GM19467 (cell line): ENCODE measurements at regions not wholly inside any gene's neighbourhood (a gene's known extent, or its start where the extent isn't known, plus 50 kb on each side); places are given as distances from the start of the nearest gene placed in this dataset.

ENCODE experiments used
- ATAC-seq: cut with Tn5 transposase; IDR thresholded peaks from one replicate; pipeline ENCODE4 v1.9.1; 2021; ENCODE audit warnings: mild to moderate bottlenecking, moderate library complexity; ENCODE audit not compliant: unreplicated experiment

DNA sequence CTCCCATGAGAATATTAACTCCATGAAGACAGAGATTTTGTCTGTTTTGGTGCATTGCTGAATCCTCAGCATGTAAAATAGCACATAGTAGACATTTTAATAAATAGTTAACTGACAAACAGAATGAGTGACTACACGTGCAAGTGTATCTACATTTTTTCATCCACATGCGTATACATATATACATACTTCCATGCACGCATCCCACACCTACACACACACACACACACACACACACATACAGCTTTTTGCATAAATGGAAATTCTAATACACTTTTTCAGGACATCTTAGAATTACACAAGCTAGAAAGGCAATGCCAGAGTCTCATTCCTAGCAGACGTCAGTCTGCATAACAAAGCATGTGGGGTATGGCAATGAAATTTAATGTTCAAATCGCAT is 139.7 kb upstream of the LRFN2 start:
- no peak for ATAC-seq

DNA sequence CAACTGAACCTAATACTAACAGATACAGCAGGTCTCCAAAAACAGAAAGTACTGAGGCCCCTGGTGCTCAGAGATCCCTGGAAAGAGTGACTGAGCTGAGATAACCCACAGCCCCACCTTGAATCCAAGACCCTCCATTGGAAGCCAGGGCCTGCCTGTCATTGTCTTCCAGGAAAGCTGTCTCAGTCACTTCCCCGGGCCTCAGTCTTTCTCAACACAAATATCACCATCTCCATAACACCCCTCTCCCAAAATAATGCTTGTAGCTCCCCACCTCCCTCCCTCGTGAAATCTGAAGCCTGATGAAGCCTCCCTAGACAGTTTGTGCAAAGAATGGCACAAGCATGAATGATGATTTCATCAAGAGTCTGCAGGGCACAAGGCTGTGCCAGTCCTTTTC is 138.2 kb upstream of the LRFN2 start:
- ATAC-seq, result no peak

DNA sequence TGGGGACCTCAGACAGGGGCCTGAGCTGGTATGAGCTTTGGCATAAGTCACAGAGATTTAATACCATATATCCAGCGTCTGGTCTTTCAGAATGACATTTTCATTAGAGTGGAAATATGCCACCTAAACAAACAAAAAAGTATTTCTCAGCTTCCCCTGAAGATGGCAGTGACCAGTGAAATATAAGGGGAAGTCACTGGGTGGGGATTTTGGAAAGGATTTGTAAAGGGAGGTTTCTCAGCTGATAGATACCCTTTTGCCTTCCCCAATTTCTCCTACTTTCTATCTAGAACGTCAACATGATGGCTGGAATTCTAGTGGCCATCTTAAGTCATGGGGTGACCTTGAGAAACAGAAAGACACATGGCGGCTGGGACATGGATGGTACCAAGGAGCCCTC is 137.7 kb upstream of the LRFN2 start:
- ATAC-seq, result no peak

DNA sequence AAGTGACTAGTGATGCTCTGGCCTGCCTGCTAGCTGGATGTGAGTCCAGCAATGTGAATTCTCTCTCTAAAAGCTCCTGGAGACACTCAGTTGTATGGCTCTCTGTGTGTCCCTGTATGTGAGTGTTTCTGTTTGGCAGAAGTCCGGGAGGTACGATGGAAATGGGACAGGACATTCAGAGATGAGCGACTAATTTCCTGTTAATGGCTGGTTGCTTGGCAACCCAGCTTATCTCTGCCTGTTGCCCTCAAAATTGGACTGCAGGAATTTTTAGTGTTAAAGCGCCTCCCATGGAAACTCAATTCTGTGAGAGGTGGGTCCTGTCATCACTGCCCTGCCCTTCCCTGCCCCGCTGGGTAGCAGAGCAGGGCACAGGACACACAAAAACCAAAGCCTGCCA is 136.8 kb upstream of the LRFN2 start:
- no peak for ATAC-seq

DNA sequence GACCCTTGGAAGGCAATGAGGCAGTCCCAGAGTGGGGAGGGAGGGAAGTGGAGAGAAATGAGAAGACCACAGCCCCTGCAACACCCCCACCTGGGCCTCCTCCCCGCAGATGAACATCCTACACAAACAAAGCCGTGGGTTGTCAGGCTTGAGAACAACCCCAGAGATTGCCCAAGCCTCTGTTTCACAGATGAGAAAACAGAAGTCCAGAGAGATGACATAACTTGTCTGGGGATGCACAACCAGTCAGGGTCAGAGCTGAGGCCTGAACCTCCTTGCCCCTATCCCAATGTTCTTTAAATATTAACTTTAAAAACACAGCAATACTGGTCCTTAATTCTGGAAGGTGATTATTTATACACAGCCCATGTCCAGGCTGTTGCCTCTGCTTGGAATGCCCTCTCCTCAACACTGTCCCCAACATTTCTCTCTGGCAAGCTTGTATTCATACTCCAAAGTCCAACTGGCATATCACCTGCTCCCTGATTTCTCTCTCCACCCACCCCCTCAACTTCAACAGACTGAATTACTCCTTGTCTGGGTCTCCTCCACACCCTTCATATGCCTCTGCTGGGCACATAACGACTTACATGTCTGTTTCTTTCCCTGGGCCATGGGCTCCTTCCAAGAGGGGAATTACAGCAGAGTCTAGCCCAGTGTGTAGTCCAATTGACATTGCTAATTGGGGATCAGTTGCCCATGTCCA is 135.5 kb upstream of the LRFN2 start:
- no peak for ATAC-seq

DNA sequence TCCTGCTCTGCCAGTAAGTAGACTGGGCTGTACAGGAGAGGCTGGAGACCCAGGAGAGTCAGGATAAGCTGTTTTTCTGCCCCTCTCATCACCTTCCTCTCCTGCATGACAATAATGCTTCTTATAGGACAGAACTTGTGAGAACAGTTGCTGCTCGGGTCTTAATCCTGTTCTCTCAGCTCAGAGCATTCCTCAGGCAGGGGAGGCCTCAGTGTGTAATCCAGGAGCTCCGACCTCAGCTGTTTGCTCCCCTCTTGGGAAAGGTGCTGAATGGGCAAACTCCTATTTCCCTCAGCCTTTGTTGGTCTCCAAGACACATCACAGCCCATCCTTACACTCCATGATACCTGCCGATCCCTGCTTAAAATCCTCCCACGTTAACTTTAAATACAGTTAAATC is 134.9 kb upstream of the LRFN2 start:
- no peak for ATAC-seq

DNA sequence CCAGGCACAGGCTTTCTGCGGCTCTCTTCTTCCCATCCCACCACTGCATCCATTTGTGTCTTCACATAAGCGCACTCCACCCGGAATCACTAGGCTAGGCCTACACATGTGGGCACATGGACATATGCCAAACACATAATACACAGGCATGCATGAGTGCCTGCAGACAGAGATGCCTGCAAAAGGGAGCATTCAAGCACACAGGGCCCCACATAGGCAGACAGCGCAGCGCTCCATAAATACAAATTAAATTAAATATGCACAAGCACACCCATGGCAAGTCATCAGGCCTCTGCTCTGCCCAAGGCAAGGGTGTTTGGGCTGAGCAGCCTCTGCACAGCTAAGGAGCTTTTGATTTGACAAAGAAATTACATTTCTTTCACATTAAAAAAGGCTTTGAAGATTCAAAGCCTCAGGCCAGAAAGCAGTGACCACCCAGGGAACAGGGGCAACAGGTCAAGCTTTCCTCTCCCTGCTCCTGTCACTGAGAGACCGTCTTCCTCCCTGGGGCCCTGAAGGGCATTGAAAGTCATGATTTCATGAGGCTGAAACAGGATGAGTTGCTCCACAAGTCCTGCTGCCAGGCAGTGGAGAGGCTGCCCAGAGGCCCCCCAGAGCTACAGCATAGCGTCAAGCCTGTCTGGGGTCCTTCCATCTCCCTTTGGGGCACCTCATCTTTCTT is 134.2 kb upstream of the LRFN2 start:
- no peak for ATAC-seq

DNA sequence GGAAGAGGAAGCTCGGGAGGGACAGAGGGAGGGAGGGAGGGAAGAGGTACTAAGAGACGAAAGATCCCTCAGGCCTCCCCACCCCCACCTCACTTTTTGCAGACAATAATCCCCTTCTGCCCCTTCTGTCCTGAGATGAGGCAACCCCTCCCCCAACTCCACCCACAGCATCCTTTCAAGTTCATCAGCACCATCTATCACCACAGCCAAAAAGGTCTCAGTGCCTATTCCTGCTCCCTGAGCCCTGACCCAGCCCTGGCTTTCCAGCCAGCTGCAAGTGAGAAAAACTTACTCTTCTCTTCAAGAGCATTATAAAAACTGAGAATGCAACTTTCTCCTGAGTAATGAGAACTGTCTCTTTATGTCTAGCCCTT is 133.2 kb upstream of the LRFN2 start:
- ATAC-seq, result no peak

DNA sequence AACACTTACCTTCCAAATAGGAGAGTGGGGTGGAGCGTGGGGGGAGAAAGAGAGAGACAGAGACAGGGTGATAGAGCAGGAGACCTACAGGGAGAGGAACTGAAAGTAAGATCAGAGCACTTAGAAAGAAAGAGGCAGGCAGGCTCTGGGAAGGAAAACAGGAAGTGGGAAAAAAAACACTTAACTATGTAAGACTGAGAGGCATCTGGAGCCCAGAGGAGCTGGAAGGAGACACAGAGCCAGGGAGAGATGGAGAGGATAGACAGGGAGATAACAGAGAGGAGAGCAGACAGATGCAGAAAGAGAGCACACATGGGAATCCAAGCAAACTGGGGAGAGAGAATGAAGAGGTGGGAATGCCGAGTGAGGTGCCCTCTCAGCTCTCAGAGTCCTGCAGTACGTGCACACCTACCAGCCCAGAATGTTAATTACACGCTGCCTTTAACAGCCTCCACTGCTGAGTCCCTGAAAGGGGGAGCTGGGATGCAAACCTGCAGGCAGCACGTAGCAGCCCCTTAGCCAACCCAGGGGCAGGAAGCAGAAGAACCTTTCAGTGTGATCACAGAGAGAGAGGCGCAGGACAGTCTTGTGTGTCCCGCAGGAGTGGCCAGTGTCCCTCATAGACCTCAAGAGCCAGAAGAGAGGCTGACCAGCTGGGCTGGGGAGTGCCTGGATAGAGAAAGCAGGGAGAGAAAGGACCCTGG is 132.7 kb upstream of the LRFN2 start:
- peak; percentile 60 for ATAC-seq

DNA sequence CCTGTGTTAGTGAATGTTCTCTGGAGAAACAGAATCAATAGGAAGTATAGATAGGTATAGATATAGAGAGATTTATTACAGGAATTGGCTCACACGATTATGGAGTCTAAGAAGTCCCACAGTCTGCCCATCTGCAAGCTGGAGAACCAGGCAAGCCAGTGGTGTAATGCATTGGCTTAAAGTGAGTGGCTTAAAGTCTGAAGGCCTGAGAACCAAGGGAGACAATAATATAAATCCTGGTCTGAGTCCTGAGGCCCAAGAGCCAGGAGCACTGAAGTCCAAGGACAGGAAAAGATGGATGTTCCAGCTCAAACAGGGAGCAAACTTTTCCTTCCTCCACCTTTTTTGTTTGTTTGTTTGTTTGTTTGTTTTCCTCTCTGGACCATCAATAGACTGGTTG is 131.2 kb upstream of the LRFN2 start:
- no peak for ATAC-seq

DNA sequence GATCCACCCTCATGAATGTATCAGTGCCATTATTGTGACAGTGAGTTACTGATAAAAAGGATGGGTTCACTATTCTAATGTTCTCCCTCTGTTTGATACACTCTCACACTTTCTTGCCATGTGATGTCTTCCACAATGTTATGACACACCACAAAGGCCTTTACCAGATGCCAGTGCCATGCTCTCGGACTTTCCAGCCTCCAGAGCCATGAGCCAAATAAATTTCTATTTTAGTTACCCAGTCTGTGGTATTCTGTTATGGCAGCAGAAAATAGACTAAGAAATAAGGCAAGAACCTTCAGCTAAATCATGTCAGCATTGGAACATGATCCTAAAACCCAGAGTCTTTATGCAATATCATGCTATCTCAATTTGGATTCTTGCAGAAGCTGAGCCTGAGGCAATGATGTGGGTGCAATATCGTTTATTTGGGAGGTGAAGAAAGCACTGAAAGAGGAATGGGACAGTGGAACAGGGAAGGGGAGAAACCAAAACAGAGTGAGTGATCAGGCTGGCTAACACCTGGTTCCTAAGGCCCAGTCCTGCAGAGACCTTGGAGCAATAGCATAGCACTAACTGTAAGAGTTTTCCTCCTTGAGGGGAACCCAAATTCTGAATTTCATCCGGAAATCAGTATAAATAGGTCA is 130.4 kb upstream of the LRFN2 start:
- no peak for ATAC-seq

DNA sequence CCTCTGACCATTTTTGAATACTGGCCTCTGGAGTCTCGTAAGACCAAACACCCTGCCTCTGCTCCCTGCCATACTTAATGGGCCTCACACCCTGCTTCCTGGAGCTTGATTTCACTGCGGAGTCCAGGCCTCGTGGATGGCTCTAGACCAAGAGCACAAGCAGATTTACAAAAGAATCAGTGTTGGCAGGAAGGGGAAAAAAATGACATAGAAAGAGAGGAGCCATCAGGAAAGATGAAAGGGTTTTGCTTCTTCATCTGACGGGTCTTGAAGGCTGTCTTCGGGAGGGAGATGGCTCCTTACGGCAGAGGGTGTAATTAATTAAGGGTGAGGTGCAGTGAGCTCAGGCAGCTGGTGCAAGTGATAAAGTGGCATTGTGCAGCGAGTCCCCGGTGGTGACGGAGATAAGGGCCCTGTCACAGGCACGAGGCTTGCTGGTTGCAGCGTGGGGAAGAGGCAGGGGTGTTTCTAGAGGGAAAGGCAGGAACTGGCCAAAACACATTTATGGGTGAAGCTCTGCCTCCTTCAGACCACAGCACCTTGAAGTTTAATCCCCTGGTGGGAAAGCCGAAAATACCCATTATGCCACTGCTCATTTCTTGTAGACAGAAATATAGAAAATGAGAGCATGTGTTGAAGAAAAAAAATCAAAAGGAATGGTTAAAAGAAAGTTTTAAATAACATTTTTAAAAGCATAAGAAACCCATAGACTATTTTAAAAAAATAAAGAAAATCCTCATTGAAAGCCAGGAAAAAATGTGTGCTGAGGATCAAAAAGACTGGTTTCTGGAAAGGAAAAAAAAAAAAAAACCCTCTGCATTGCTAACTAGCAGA is 128.6 kb upstream of the LRFN2 start:
- ATAC-seq, result no peak

DNA sequence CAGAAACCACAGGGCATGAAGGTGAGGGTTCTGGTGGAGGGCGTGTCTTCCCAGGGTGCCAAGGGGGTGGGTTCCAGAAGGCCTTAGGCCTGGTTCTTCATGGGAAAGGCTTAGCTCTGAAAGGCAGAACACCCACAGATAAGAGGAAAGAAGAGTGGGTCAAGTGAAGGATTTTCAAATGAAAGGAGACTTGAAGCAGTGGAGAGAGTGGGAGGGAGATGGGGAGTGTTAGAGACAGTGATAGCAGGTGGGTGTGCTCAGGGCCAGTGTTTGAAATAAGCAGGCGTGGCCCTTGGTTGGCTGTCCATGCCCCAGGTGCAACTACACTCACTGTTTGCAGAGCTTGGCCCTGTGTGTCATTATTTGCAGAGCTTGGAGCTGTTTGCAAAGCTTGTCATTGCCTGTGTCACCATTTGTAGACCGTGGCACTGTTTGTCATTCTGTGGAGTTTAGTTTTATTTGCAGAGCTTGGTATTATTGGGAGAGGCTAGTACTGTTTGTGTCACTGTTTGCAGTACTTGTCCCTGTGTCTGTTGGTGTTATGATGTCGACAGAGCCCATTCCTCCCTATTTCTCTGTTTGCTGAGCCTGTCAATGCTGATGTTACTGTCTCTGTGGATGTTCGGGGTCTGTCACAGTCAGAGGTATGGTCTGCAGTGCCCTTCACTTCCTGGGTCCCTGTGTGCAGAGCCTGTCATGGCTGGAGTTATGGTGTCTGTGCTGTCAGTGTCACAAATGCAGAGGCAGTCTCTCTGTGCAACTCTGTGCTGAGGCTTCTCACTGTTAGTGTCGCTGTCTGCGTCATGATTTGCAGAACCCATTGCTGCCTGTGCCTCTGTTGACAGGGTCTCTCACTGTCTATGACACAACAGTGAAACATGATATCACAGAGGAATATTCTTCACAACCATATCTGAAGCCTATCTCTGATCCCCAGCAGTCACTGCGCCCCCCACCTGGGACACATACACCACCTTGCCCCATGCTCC is 127.7 kb upstream of the LRFN2 start:
- ATAC-seq, result no peak

DNA sequence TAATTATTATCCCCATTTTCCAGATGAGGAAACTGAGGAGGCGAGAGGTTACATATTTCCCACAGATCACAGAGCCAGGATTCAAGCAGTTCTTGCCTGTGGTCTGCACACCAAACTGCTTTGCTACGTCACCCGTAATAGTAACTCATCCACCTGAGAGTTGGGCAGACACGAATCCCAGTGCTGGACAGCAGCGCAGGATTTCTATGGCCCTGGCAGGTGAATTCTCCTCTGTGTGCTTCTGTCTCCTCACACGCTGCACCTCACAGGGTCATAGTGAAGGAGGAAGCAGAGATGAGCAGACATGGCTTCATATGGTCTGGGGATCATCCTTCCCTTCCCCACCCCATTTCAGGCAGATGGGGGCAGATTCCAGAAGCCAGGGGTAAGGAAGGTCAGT is 127.0 kb upstream of the LRFN2 start:
- no peak for ATAC-seq

DNA sequence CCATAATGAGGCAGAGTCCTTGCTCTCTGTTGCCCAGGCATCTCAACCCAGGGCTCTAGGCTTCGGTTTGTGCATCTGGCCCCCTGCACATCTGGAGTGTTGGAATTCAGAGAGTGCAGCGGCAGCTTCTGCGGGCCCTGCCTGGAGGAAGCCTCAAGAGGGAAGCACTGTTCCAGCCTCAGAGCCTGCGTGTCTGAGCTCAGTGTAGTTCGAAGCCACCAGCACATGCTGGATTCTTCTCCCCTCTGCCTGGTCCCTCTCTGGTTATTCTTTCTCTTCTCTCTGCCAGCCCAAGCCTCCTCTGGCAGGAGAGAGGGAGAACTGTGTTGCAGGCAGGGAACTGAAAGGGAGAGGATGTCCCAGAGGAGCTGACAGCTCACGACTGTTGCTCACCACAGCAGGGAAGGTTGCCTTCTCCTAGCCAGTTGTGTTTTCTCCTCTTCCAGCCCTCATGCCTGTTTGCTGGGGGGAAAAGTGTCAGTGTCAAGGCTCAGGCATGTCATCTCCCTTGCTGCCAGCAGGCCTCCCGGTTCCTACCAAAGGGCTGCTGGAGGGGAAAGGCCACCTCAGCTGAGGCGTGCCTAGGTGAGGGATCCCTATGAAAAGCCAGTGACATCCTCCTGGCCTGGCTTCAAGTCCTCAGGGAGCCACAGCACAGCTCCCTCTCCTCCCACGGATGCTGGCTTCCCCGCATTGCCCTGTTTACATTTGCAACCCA is 126.0 kb upstream of the LRFN2 start:
- ATAC-seq, result no peak

DNA sequence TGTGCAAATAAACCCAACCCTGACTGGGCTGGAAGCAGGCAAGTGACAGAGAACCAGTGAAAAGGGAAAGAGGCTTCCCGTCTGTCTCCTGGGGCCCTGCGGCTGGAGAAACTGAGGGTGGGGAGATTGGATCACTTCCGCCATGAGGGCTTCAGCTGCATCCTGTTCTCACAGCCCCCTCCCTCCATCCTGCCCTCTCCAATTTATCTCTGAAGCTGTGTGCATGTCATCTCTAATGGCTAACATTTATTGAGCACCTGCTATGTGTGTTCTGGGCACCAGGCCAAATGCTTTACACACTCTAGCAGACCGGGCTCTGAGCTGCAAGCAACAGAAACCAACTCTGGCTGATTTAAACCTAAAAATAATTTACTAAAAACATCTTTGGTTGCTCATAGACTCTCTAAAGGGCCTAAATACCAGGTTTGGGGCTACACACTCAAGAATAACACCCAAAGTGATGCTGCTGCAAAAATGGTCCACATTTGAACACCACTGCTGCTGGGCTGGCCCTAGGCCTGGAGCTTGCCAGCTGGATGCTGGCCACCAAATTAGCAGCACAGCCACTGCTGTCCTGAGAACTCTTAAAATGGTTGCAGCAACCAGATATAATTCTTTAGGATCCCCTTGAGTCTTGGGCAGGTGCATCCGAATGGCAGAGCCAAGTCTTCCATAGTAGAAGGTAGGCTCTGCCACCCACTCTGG is 123.6 kb upstream of the LRFN2 start:
- ATAC-seq, result no peak

DNA sequence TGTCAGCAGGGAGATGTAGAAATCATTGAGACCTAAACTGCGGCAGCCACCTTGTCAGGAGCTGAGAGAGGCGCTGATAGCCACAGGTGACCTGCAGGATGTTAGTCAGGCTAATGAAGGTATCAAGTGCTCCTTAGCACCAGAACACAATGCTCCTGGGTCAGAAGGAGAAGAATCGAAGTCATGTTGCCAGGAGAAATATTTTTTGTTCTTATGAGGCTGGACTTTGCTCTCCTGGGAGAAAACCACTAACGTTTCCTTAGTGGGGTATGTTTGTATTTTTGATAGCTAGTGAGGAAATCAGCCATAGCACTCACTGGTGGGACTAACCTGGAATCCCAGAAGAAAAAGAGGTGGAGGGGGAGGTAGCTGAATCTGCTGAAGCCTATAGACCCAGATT is 120.9 kb upstream of the LRFN2 start:
- no peak for ATAC-seq

DNA sequence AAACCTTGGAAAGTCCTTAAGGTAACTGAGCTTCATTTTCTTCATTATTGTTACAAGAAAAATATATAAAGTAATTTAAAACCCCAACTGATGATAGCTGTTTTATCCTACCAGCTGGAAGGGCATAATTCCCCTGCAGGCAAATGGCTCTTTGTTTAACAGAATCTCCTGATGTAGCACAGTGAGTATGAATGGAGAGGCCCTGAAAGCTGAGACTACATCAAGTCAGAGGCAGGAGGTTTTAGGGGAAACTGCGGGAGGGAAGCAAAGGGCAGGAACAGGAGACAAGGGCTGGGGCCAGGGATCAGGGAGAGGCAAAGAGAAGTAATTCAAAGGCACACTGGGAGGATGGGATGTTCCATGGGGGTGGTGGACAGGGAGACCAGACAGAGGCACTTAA is 119.0 kb upstream of the LRFN2 start:
- ATAC-seq, result no peak
